GM12878 (cell line): ENCODE measurements at regions not wholly inside any gene's neighbourhood (a gene's known extent, or its start where the extent isn't known, plus 50 kb on each side); places are given as distances from the start of the nearest gene placed in this dataset.

Experiments used
- POLR2A ChIP-seq: IDR thresholded peaks from 2 replicates; pipeline ENCODE4 v1.6.1; 2011; ENCODE audit warnings: low read depth, mild to moderate bottlenecking, low read length
- SP1 ChIP-seq: IDR thresholded peaks from one replicate; pipeline ENCODE4 v1.6.1; 2011; ENCODE audit warnings: low read depth, low read length

DNA sequence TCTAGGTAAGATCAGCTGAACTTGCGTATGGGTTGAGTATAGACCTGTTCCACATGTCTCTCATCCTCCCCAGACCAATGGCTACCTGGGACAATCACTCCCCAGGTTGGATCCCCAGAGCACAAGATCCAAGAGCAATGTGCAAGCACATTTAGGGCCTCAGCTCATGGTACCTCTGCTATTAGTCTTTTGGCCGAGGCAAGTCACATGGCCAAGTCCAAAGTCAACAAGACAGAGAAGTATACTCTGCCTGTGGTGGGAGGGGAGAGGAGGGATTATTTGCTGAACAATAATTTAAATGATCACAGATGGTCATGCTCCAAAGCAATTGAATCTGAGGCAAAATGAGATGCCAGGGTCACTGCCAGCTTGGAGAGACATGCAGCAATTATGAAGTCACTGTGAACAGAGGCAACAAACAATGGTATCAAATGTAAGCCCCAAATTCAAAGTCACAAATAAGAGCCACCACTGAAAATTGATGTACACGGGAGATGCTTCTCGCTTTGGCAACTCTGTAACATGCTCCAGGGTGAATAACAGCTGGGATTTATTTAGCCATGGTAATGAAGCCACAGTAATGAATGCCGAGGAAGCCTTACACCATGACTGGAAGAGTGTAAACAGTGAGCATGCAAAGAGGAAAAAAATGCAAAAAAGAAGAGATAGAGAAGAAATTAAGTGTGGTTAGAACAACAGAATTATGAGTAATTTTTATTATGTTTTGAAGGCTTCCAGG lies 149.1 kb downstream of the ZNF281 start:
- no peak for TF ChIP-seq POLR2A
- TF ChIP-seq SP1, result no peak
